ENCODE measurements at regions not wholly inside any gene's neighbourhood (a gene's known extent, or its start where the extent isn't known, plus 50 kb on each side); places are given as distances from the start of the nearest gene placed in this dataset.
A peak's percentile ranks its signal among the peaks of the same experiment; 100 is the strongest.
"Not testable (repeated sequence)": the region's sequence is repeated elsewhere in the genome, so short reads cannot be mapped to it uniquely, and the experiment has no call there.

DNA sequence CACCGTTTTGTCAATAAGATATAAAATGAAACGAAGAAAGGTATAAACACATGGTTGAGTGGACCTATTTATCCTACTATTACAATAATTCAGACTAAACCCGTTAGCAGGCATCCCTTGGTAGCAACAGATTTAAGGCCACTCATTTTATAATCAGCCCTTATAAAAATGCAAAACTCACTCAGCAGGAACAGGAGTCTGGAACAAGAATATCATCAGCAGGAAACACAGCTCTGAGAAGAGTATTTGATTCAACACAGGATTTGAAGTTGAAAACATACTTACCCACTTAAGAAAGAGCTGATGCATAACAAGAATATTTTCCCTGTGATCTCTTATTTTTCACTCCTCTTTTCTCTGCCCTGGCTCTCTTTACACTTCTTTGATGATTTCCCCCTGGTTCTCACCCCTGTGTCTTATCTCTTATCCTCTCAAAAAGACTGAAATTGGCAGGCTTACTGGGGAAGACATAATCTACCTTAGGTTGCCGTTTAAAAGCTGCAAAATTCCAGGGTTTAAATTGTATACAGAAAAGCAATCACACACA is 1722.7 kb downstream of the SLITRK5 start:
- intact Hi-C loops (cut with micrococcal nuclease; ENCODE audit: unreplicated experiment): no loop called here
- Histone ChIP-seq H3K4me1 (ENCODE audit: insufficient read depth, low read length, poor library complexity, severe bottlenecking) (peaks cover 12% of the 10 kb centered on the region), H3K27me3 (replicated peaks; ENCODE audit: insufficient read depth, low read depth, low read length, poor library complexity) (no peaks in the 10 kb centered on the region), H3K4me3 (ENCODE audit: low read depth, low read length, poor library complexity, severe bottlenecking) (no peak overlapping the region), H3K36me3 (ENCODE audit: insufficient read depth, low read length, poor library complexity, severe bottlenecking) (no peaks in the 10 kb centered on the region), H3K9me3 (ENCODE audit: low read depth, low read length, poor library complexity, severe bottlenecking) (no peaks in the 10 kb centered on the region), H3K27ac (ENCODE audit: low read depth, low read length, poor library complexity, severe bottlenecking) (no peak overlapping the region)
- TF ChIP-seq, protein P1, sequence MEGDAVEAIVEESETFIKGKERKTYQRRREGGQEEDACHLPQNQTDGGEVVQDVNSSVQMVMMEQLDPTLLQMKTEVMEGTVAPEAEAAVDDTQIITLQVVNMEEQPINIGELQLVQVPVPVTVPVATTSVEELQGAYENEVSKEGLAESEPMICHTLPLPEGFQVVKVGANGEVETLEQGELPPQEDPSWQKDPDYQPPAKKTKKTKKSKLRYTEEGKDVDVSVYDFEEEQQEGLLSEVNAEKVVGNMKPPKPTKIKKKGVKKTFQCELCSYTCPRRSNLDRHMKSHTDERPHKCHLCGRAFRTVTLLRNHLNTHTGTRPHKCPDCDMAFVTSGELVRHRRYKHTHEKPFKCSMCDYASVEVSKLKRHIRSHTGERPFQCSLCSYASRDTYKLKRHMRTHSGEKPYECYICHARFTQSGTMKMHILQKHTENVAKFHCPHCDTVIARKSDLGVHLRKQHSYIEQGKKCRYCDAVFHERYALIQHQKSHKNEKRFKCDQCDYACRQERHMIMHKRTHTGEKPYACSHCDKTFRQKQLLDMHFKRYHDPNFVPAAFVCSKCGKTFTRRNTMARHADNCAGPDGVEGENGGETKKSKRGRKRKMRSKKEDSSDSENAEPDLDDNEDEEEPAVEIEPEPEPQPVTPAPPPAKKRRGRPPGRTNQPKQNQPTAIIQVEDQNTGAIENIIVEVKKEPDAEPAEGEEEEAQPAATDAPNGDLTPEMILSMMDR (conservative IDR thresholded peaks at IDR 0.05; ENCODE audit: low read depth, low read length): no peak
- TF ChIP-seq EZH2 (IDR thresholded peaks at IDR 0.05; ENCODE audit: borderline replicate concordance, low read depth, low read length, poor library complexity, severe bottlenecking): no peak
- ChIA-PET POLR2A (ENCODE audit: low non-redundant PET) (no interaction called here), CTCF (no interaction called here)
- BruUV-seq (replicated peaks): no TSS peak
- peak; percentile 56 for DNase-seq (ENCODE audit: low spot score)

DNA sequence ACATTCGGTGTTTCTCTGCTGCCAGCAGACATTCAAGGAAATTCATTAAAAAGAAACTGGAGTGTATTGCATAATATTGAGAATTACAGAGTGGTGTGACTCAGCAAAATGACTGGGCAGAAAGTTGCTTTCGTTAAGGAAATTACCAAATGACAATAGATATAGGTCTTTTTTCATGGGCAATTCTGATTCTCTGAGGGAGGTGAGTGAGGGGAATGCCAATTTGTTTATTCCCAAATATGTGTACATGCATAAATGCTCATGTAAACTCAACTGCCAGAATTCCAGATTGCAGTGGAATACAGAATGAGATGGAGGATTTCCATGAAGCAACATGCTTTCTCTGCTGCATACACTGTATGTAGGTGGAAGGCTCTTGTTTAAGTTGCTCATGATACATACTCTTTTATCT is 1730.1 kb downstream of the SLITRK5 start:
- ChIA-PET POLR2A (ENCODE audit: low non-redundant PET) (no interaction called here), CTCF (no interaction called here)
- no peaks in the 10 kb centered on the region for H3K9me3 ChIP-seq (ENCODE audit: low read depth, low read length, poor library complexity, severe bottlenecking)
- no peaks in the 10 kb centered on the region for H3K27me3 ChIP-seq (replicated peaks; ENCODE audit: insufficient read depth, low read depth, low read length, poor library complexity)
- peaks cover 8% of the 10 kb centered on the region for H3K4me1 ChIP-seq (ENCODE audit: insufficient read depth, low read length, poor library complexity, severe bottlenecking)
- intact Hi-C loops (cut with micrococcal nuclease; ENCODE audit: unreplicated experiment): no loop called here
- H3K4me3 ChIP-seq (ENCODE audit: low read depth, low read length, poor library complexity, severe bottlenecking): no peak overlapping the region
- BruUV-seq (replicated peaks): no TSS peak
- peak overlapping the region; percentile 25 for H3K27ac ChIP-seq (ENCODE audit: low read depth, low read length, poor library complexity, severe bottlenecking)
- H3K36me3 ChIP-seq (ENCODE audit: insufficient read depth, low read length, poor library complexity, severe bottlenecking): no peaks in the 10 kb centered on the region
- DNase-seq (ENCODE audit: low spot score): peak; percentile 62
- TF ChIP-seq, protein P1 (conservative IDR thresholded peaks at IDR 0.05; ENCODE audit: low read depth, low read length): no peak
- no peak for TF ChIP-seq EZH2 (IDR thresholded peaks at IDR 0.05; ENCODE audit: borderline replicate concordance, low read depth, low read length, poor library complexity, severe bottlenecking)

DNA sequence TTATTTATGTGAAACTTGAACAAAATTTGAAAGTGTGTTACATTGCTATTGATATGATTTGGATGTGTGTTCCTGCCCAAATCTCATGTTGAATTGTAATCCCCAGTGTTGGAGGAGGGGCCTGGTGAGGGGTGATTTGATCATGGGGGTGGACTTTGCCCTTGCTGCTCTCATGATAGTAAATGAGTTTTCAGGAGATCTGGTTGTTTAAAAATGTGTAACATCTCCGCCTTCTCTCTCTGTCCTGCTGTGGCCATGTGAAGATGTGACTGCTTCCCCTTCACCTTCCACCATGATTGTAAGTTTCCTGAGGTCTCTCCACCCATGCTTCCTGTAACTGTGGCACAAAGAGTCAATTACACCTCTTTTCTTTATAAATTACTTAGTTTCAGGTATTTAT is 1731.0 kb downstream of the SLITRK5 start:
- Histone ChIP-seq H3K4me1 (ENCODE audit: insufficient read depth, low read length, poor library complexity, severe bottlenecking) (peaks cover 8% of the 10 kb centered on the region), H3K4me3 (ENCODE audit: low read depth, low read length, poor library complexity, severe bottlenecking) (no peak overlapping the region), H3K27me3 (replicated peaks; ENCODE audit: insufficient read depth, low read depth, low read length, poor library complexity) (no peaks in the 10 kb centered on the region), H3K9me3 (ENCODE audit: low read depth, low read length, poor library complexity, severe bottlenecking) (no peaks in the 10 kb centered on the region), H3K27ac (ENCODE audit: low read depth, low read length, poor library complexity, severe bottlenecking) (no peak overlapping the region), H3K36me3 (ENCODE audit: insufficient read depth, low read length, poor library complexity, severe bottlenecking) (no peaks in the 10 kb centered on the region)
- intact Hi-C loops (cut with micrococcal nuclease; ENCODE audit: unreplicated experiment): no loop called here
- no TSS peak for BruUV-seq (replicated peaks)
- ChIA-PET CTCF (no interaction called here), POLR2A (ENCODE audit: low non-redundant PET) (no interaction called here)
- DNase-seq (ENCODE audit: low spot score): no peak
- TF ChIP-seq, protein P1 (conservative IDR thresholded peaks at IDR 0.05; ENCODE audit: low read depth, low read length): no peak
- TF ChIP-seq EZH2 (IDR thresholded peaks at IDR 0.05; ENCODE audit: borderline replicate concordance, low read depth, low read length, poor library complexity, severe bottlenecking): no peak

DNA sequence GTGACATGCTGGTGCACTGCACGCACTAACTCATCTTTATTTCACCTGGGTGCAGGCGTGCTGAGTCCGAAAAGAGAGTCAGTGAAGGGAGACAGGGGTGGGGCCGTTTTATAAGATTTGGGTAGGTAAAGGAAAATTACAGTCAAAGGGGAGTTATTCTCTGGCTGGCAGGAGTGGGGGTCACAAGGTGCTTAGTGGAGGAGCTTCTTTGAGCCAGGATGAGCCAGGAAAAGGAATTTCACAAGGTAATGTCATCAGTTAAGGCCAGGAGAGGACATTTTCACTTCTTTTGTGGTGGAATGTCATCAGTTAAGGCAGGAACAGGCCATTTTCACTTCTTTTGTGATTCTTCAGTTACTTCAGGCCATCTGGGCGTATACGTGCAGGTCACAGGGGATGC is 1734.9 kb downstream of the SLITRK5 start:
- CTCF ChIA-PET: not testable (repeated sequence)

More for the DNA sequence above, 1734.9 kb downstream of the SLITRK5 start:
- BruUV-seq (replicated peaks); H3K9me3 ChIP-seq (ENCODE audit: low read depth, low read length, poor library complexity, severe bottlenecking); H3K27ac ChIP-seq (ENCODE audit: low read depth, low read length, poor library complexity, severe bottlenecking); H3K27me3 ChIP-seq (replicated peaks; ENCODE audit: insufficient read depth, low read depth, low read length, poor library complexity); intact Hi-C loops (cut with micrococcal nuclease; ENCODE audit: unreplicated experiment); H3K36me3 ChIP-seq (ENCODE audit: insufficient read depth, low read length, poor library complexity, severe bottlenecking); POLR2A ChIA-PET (ENCODE audit: low non-redundant PET); H3K4me3 ChIP-seq (ENCODE audit: low read depth, low read length, poor library complexity, severe bottlenecking); DNase-seq (ENCODE audit: low spot score); H3K4me1 ChIP-seq (ENCODE audit: insufficient read depth, low read length, poor library complexity, severe bottlenecking): not testable (repeated sequence)

Data from A673 (cell line).